Liver (tissue), 8 donors: ENCODE measurements at regions not wholly inside any gene's neighbourhood (a gene's known extent, or its start where the extent isn't known, plus 50 kb on each side); places are given as distances from the start of the nearest gene placed in this dataset.

Source experiments
- DNase-seq: peaks from one replicate; pipeline ENCODE4 v3.0.0-alpha.2; 2017; ENCODE audit warnings: low spot score
- H3K27ac ChIP-seq, 2 donors: one replicate each; pipeline ENCODE4 v1.7.0; 2013; ENCODE audit warnings: inconsistent platforms in 2 of 2, low read length in 2 of 2, control low read depth in 1 of 2, low read depth in 1 of 2, mild to moderate bottlenecking in 1 of 2
- H3K27me3 ChIP-seq, 4 donors: one replicate each; pipeline versions ENCODE4 v1.6.1 to v1.7.0; 2013; ENCODE audit warnings: low read length in 3 of 4, inconsistent platforms in 1 of 4, mild to moderate bottlenecking in 1 of 4, moderate library complexity in 1 of 4; ENCODE audit not compliant: control insufficient read depth in 4 of 4, insufficient read depth in 4 of 4
- H3K36me3 ChIP-seq, 4 donors: one replicate each; pipeline versions ENCODE4 v1.6.1 to v1.7.0; 2013; ENCODE audit warnings: low read length in 3 of 4, mild to moderate bottlenecking in 3 of 4, low read depth in 1 of 4, moderate library complexity in 1 of 4; ENCODE audit not compliant: control insufficient read depth in 4 of 4, insufficient read depth in 3 of 4
- H3K4me1 ChIP-seq, 4 donors: one replicate each; pipeline versions ENCODE4 v1.6.1 to v1.7.0; 2013; ENCODE audit warnings: low read length in 3 of 4, mild to moderate bottlenecking in 3 of 4, moderate library complexity in 1 of 4; ENCODE audit not compliant: control insufficient read depth in 4 of 4, insufficient read depth in 4 of 4
- H3K4me3 ChIP-seq, 3 donors: one replicate each; pipeline versions ENCODE4 v1.6.1 to v1.7.0; 2013; ENCODE audit warnings: low read length in 3 of 3, control low read depth in 1 of 3, low read depth in 1 of 3, mild to moderate bottlenecking in 1 of 3
- H3K9ac ChIP-seq, 2 donors: one replicate each; pipeline ENCODE4 v1.7.0; 2013; ENCODE audit warnings: low read length in 2 of 2, mild to moderate bottlenecking in 2 of 2, moderate library complexity in 2 of 2, control low read depth in 1 of 2, low read depth in 1 of 2
- H3K9me3 ChIP-seq, 4 donors: one replicate each; pipeline versions ENCODE4 v1.6.1 to v1.7.0; 2013; ENCODE audit warnings: low read length in 3 of 4; ENCODE audit not compliant: control insufficient read depth in 4 of 4
- FOXA1 ChIP-seq: IDR thresholded peaks from 2 replicates; pipeline ENCODE4 v1.6.1; 2016; ENCODE audit warnings: antibody characterized with exemption
- FOXA2 ChIP-seq: IDR thresholded peaks from 2 replicates; pipeline ENCODE4 v1.6.1; 2016; ENCODE audit warnings: antibody characterized with exemption
- HNF4A ChIP-seq, 2 donors: conservative IDR thresholded peaks; 2 replicates each; pipeline ENCODE4 v1.6.1; 2016; ENCODE audit warnings: antibody characterized with exemption in 2 of 2, mild to moderate bottlenecking in 2 of 2
- HNF4G ChIP-seq: IDR thresholded peaks from 2 replicates; pipeline ENCODE4 v1.6.1; 2016; ENCODE audit warnings: antibody characterized with exemption
- JUND ChIP-seq, 2 donors: IDR thresholded peaks; 2 replicates each; pipeline ENCODE4 v1.6.1; 2016; ENCODE audit warnings: antibody characterized with exemption in 2 of 2
- RAD21 ChIP-seq, 2 donors: IDR thresholded peaks; 2 replicates each; pipeline ENCODE4 v1.6.1; 2016; ENCODE audit warnings: antibody characterized with exemption in 2 of 2, mild to moderate bottlenecking in 2 of 2
- RXRA ChIP-seq, 2 donors: IDR thresholded peaks; 2 replicates each; pipeline ENCODE4 v1.6.1; 2017 to 2018; ENCODE audit warnings: antibody characterized with exemption in 2 of 2, mild to moderate bottlenecking in 1 of 2
- SP1 ChIP-seq: IDR thresholded peaks from 2 replicates; pipeline ENCODE4 v1.6.1; 2018; ENCODE audit warnings: antibody characterized with exemption, mild to moderate bottlenecking
- TAF1 ChIP-seq: conservative IDR thresholded peaks from 2 replicates; pipeline ENCODE4 v1.6.1; 2016; ENCODE audit warnings: antibody characterized with exemption, mild to moderate bottlenecking
- WGBS: extraction: QIAGEN DNeasy Blood & Tissue Kit; methylation state at CpG from one replicate; pipeline ENCODE4 v1.1.7; 2013; 5-methylcytosine and 5-hydroxymethylcytosine counted together
- TF ChIP-seq, protein P1 (sequence below): fragments of 150-350 bp; IDR thresholded peaks from 2 replicates; pipeline ENCODE4 v1.5.1; 2017; ENCODE audit warnings: improper control_type of control experiment, low read depth, low read length; ENCODE audit not compliant: missing input control
- TF ChIP-seq, protein P2 (sequence below): IDR thresholded peaks from 2 replicates; pipeline ENCODE4 v1.6.1; 2016; ENCODE audit warnings: antibody characterized with exemption, mild to moderate bottlenecking
- TF ChIP-seq, protein P3 (sequence below): IDR thresholded peaks from 2 replicates; pipeline ENCODE4 v1.6.1; 2016; ENCODE audit warnings: antibody characterized with exemption
- TF ChIP-seq, protein P4 (sequence below): IDR thresholded peaks from 2 replicates; pipeline ENCODE4 v1.6.1; 2016; ENCODE audit warnings: antibody characterized with exemption
- TF ChIP-seq, protein P5 (sequence below): IDR thresholded peaks from 2 replicates; pipeline ENCODE4 v1.6.1; 2016; ENCODE audit warnings: antibody characterized with exemption
- donor health status: healthy.
- donor health status: healthy.
- donor health status: healthy.
- donor health status: healthy.
- donor health status: healthy.

DNA sequence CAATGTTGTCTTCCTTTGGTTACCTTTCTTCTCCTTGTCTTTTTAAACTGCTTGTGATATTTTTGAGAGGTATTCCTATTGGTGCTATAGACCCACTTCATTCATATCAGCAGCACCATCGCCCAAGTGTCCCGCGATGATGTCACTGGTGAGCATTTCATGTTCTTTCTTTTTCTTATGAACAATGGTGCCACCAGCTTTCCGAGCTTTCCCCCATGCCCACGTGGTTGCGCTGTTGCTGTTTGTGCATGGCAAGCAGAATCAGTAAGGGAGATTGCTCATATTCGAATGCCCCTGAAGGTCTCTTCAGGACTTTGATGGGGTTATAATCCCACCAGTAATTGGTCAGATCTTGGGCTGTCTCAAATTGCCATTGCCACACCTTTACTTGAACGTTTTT is 221.6 kb upstream of the USP9Y start:
- WGBS = 21% methylated on average over 8 of the region's 8 CpGs
- Histone ChIP-seq H3K27ac (no peak overlapping the region), H3K9ac (no peak overlapping the region), H3K27me3 (no peaks in the 10 kb centered on the region), H3K4me3 (no peak overlapping the region), H3K36me3 (no peaks in the 10 kb centered on the region), H3K4me1 (no peaks in the 10 kb centered on the region), H3K9me3 (no peaks in the 10 kb centered on the region)
- no peak for DNase-seq
- TF ChIP-seq, protein P1, sequence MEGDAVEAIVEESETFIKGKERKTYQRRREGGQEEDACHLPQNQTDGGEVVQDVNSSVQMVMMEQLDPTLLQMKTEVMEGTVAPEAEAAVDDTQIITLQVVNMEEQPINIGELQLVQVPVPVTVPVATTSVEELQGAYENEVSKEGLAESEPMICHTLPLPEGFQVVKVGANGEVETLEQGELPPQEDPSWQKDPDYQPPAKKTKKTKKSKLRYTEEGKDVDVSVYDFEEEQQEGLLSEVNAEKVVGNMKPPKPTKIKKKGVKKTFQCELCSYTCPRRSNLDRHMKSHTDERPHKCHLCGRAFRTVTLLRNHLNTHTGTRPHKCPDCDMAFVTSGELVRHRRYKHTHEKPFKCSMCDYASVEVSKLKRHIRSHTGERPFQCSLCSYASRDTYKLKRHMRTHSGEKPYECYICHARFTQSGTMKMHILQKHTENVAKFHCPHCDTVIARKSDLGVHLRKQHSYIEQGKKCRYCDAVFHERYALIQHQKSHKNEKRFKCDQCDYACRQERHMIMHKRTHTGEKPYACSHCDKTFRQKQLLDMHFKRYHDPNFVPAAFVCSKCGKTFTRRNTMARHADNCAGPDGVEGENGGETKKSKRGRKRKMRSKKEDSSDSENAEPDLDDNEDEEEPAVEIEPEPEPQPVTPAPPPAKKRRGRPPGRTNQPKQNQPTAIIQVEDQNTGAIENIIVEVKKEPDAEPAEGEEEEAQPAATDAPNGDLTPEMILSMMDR = peak; percentile 23
- TF ChIP-seq RAD21 (IDR thresholded peaks at IDR 0.05) (peak in 1 of 2 donors; percentile 74), HNF4A (conservative IDR thresholded peaks at IDR 0.05) (no peak)

DNA sequence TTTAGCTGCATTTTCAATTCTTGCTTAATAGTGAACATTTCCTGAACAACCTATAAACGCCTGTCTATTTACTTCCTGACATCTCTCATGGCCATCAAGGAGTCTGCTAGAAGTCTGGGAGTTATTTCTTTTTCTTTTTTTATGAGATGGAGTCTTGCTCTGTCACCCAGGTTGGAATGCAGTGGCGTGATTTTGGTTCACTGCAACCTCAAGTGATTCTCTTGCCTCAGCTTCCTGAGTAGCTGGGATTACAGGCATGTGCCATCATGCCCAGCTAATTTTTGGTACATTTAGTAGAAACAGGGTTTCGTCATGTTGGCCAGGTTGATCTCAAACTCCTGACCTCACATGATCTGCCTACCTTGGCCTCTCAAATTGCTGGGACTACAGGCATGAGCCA is 217.6 kb upstream of the USP9Y start:
- no peaks in the 10 kb centered on the region for H3K9me3 ChIP-seq
- H3K4me3 ChIP-seq = no peak overlapping the region
- no peak overlapping the region for H3K27ac ChIP-seq
- H3K36me3 ChIP-seq = no peaks in the 10 kb centered on the region
- no peaks in the 10 kb centered on the region for H3K4me1 ChIP-seq
- TF ChIP-seq HNF4A (conservative IDR thresholded peaks at IDR 0.05) (no peak), RAD21 (IDR thresholded peaks at IDR 0.05) (no peak), TAF1 (no peak), RXRA (IDR thresholded peaks at IDR 0.05) (no peak), JUND (IDR thresholded peaks at IDR 0.05) (no peak), FOXA2 (no peak), SP1 (no peak), HNF4G (no peak), FOXA1 (no peak)
- TF ChIP-seq, protein P2, sequence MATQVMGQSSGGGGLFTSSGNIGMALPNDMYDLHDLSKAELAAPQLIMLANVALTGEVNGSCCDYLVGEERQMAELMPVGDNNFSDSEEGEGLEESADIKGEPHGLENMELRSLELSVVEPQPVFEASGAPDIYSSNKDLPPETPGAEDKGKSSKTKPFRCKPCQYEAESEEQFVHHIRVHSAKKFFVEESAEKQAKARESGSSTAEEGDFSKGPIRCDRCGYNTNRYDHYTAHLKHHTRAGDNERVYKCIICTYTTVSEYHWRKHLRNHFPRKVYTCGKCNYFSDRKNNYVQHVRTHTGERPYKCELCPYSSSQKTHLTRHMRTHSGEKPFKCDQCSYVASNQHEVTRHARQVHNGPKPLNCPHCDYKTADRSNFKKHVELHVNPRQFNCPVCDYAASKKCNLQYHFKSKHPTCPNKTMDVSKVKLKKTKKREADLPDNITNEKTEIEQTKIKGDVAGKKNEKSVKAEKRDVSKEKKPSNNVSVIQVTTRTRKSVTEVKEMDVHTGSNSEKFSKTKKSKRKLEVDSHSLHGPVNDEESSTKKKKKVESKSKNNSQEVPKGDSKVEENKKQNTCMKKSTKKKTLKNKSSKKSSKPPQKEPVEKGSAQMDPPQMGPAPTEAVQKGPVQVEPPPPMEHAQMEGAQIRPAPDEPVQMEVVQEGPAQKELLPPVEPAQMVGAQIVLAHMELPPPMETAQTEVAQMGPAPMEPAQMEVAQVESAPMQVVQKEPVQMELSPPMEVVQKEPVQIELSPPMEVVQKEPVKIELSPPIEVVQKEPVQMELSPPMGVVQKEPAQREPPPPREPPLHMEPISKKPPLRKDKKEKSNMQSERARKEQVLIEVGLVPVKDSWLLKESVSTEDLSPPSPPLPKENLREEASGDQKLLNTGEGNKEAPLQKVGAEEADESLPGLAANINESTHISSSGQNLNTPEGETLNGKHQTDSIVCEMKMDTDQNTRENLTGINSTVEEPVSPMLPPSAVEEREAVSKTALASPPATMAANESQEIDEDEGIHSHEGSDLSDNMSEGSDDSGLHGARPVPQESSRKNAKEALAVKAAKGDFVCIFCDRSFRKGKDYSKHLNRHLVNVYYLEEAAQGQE = no peak
- TF ChIP-seq, protein P3, sequence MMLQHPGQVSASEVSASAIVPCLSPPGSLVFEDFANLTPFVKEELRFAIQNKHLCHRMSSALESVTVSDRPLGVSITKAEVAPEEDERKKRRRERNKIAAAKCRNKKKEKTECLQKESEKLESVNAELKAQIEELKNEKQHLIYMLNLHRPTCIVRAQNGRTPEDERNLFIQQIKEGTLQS = no peak
- TF ChIP-seq, protein P4, sequence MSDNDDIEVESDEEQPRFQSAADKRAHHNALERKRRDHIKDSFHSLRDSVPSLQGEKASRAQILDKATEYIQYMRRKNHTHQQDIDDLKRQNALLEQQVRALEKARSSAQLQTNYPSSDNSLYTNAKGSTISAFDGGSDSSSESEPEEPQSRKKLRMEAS = no peak
- TF ChIP-seq, protein P5, sequence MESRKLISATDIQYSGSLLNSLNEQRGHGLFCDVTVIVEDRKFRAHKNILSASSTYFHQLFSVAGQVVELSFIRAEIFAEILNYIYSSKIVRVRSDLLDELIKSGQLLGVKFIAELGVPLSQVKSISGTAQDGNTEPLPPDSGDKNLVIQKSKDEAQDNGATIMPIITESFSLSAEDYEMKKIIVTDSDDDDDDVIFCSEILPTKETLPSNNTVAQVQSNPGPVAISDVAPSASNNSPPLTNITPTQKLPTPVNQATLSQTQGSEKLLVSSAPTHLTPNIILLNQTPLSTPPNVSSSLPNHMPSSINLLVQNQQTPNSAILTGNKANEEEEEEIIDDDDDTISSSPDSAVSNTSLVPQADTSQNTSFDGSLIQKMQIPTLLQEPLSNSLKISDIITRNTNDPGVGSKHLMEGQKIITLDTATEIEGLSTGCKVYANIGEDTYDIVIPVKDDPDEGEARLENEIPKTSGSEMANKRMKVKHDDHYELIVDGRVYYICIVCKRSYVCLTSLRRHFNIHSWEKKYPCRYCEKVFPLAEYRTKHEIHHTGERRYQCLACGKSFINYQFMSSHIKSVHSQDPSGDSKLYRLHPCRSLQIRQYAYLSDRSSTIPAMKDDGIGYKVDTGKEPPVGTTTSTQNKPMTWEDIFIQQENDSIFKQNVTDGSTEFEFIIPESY = no peak
- H3K27me3 ChIP-seq = no peaks in the 10 kb centered on the region
- no peak for DNase-seq
- 81% methylated on average over 3 of the region's 3 CpGs for whole genome bisulfite sequencing
- H3K9ac ChIP-seq = no peak overlapping the region
